Activated B cell treated with CpG ODN at 0.5 μM for 24 hours (primary cell): ENCODE measurements at regions not wholly inside any gene's neighbourhood (a gene's known extent, or its start where the extent isn't known, plus 50 kb on each side); places are given as distances from the start of the nearest gene placed in this dataset.

Source experiments
- ATAC-seq: fragments of 200-7000 bp; cut with Tn5 transposase; one replicate; pipeline ENCODE4 v1.10.0; 2021; ENCODE audit warnings: low read depth, mild to moderate bottlenecking, moderate library complexity
- CTCF ChIA-PET: fragments of 350-600 bp; sonication (Branson Sonifier 250); formaldehyde crosslinking; loops from one replicate; lab custom pipeline; 2021; ENCODE audit warnings: antibody characterized with exemption; lab: Charles Lee
- POLR2A ChIA-PET: fragments of 350-600 bp; sonication (Branson Sonifier 250); formaldehyde crosslinking; loops from one replicate; lab custom pipeline; 2021; ENCODE audit warnings: antibody characterized with exemption; lab: Charles Lee
- DNase-seq: peaks from one replicate; pipeline ENCODE4 v3.0.0; 2022
- H3K27ac Mint-ChIP-seq: one replicate; pipeline ENCODE4 v1.8.0; 2020; ENCODE audit warnings: mixed read lengths
- H3K27me3 Mint-ChIP-seq: one replicate; pipeline ENCODE4 v1.8.0; 2021; ENCODE audit warnings: mixed read lengths
- H3K36me3 Mint-ChIP-seq: one replicate; pipeline ENCODE4 v1.8.0; 2021; ENCODE audit warnings: low read depth, mixed read lengths
- H3K4me1 Mint-ChIP-seq: one replicate; pipeline ENCODE4 v1.8.0; 2021; ENCODE audit warnings: mixed read lengths
- H3K4me3 Mint-ChIP-seq: one replicate; pipeline ENCODE4 v1.8.0; 2020; ENCODE audit warnings: mild to moderate bottlenecking, mixed read lengths
- H3K9me3 Mint-ChIP-seq: one replicate; pipeline ENCODE4 v1.8.0; 2020; ENCODE audit warnings: mixed read lengths
- CTCF ChIP-seq: fragments of 200-600 bp; IDR thresholded peaks from one replicate; pipeline ENCODE4 v1.8.0; 2022; ENCODE audit warnings: antibody characterized with exemption, mild to moderate bottlenecking
- intact Hi-C: fragments of 100-400 bp; cut with micrococcal nuclease; formaldehyde crosslinking; loops from one replicate; pipeline ENCODE4 v1.15.1; 2024

GRCh38 chr18:38427234-38427633 is 861.6 kb upstream of the CELF4 start:
- no peak overlapping the region for H3K4me3 Mint-ChIP-seq

GRCh38 chr18:38421872-38422615 is 856.4 kb upstream of the CELF4 start:
- intact Hi-C loops: no loop called here
- H3K27ac Mint-ChIP-seq: no peak overlapping the region
- H3K27me3 Mint-ChIP-seq: no peaks in the 10 kb centered on the region
- no peak for DNase-seq
- peaks cover 3% of the 10 kb centered on the region for H3K9me3 Mint-ChIP-seq
- ChIA-PET CTCF (no interaction called here), POLR2A (no interaction called here)
- no peaks in the 10 kb centered on the region for H3K4me1 Mint-ChIP-seq
- H3K36me3 Mint-ChIP-seq: no peaks in the 10 kb centered on the region
- H3K4me3 Mint-ChIP-seq: no peak overlapping the region
- no peak for ATAC-seq
- TF ChIP-seq CTCF: no peak

More at GRCh38 chr18:38427234-38427633, 861.6 kb upstream of the CELF4 start:
- Mint-ChIP-seq H3K27me3 (no peaks in the 10 kb centered on the region), H3K9me3 (peaks cover 3% of the 10 kb centered on the region), H3K27ac (no peak overlapping the region), H3K36me3 (no peaks in the 10 kb centered on the region), H3K4me1 (no peaks in the 10 kb centered on the region)
- intact Hi-C loops: no loop called here
- ChIA-PET CTCF (no interaction called here), POLR2A (no interaction called here)
- no peak for ATAC-seq
- no peak for DNase-seq
- no peak for TF ChIP-seq CTCF

GRCh38 chr18:38421021-38421420 is 855.4 kb upstream of the CELF4 start:
- peaks cover 3% of the 10 kb centered on the region for H3K9me3 Mint-ChIP-seq
- intact Hi-C loops: no loop called here
- TF ChIP-seq CTCF: no peak
- DNase-seq: no peak
- no peaks in the 10 kb centered on the region for H3K36me3 Mint-ChIP-seq
- H3K27me3 Mint-ChIP-seq: no peaks in the 10 kb centered on the region
- no peaks in the 10 kb centered on the region for H3K4me1 Mint-ChIP-seq
- H3K27ac Mint-ChIP-seq: no peak overlapping the region
- POLR2A ChIA-PET: no interaction called here
- no peak overlapping the region for H3K4me3 Mint-ChIP-seq
- ATAC-seq: no peak
- CTCF ChIA-PET: no interaction called here

GRCh38 chr18:38420611-38421010 is 855.0 kb upstream of the CELF4 start:
- no peak overlapping the region for H3K4me3 Mint-ChIP-seq
- ATAC-seq (no peak), DNase-seq (no peak)
- intact Hi-C loops: no loop called here
- no peak overlapping the region for H3K27ac Mint-ChIP-seq
- POLR2A ChIA-PET: no interaction called here
- H3K9me3 Mint-ChIP-seq: peaks cover 3% of the 10 kb centered on the region
- no peak for TF ChIP-seq CTCF
- no peaks in the 10 kb centered on the region for H3K36me3 Mint-ChIP-seq
- no peaks in the 10 kb centered on the region for H3K4me1 Mint-ChIP-seq
- H3K27me3 Mint-ChIP-seq: no peaks in the 10 kb centered on the region
- CTCF ChIA-PET: no interaction called here

- no peaks in the 10 kb centered on the region for H3K9me3 Mint-ChIP-seq
- DNase-seq (no peak), ATAC-seq (no peak)
- H3K36me3 Mint-ChIP-seq: no peaks in the 10 kb centered on the region
- CTCF ChIA-PET: no interaction called here
- H3K27me3 Mint-ChIP-seq: no peaks in the 10 kb centered on the region
- POLR2A ChIA-PET: no interaction called here
- intact Hi-C loops: no loop called here
- H3K27ac Mint-ChIP-seq: no peak overlapping the region
- TF ChIP-seq CTCF: no peak
- no peak overlapping the region for H3K4me3 Mint-ChIP-seq
- H3K4me1 Mint-ChIP-seq: no peaks in the 10 kb centered on the region
Observed at GRCh38 chr18:38415811-38416210, 850.2 kb upstream of the CELF4 start.
